T-cell (primary cell): ENCODE measurements at regions not wholly inside any gene's neighbourhood (a gene's known extent, or its start where the extent isn't known, plus 50 kb on each side); places are given as distances from the start of the nearest gene placed in this dataset.

ENCODE experiments used
- ATAC-seq, 4 experiments: fragments of 200-7000 bp in 3 of 4; fragments of 150-1000 bp in 1 of 4; cut with Tn5 transposase; replicated peaks in 1 of 4; 1 replicate in 3 of 4; 2 replicates in 1 of 4; pipeline ENCODE4 v1.10.0; 2021; ENCODE audit warnings: moderate library complexity in 3 of 4, mild to moderate bottlenecking in 2 of 4, moderate number of reproducible peaks in 1 of 4
- CTCF ChIA-PET, 2 donors: fragments of 300-600 bp; sonication (Branson Sonifier 250); formaldehyde crosslinking; loops; one replicate each; lab custom pipeline; 2022; ENCODE audit warnings: antibody characterized with exemption in 2 of 2; lab: Charles Lee
- POLR2A ChIA-PET, 2 donors: fragments of 300-600 bp; sonication (Branson Sonifier 250); formaldehyde crosslinking; loops; one replicate each; lab custom pipeline; 2022; ENCODE audit warnings: antibody characterized with exemption in 2 of 2; lab: Charles Lee
- DNase-seq, 35 experiments: peaks; one replicate each; pipeline versions ENCODE4 v3.0.0 to v3.0.0-alpha.2; 2013 to 2023
- H3K27ac ChIP-seq: one replicate; pipeline ENCODE4 v1.5.1; 2013; ENCODE audit warnings: low read length
- H3K27me3 ChIP-seq, 2 experiments: replicated peaks in 1 of 2; 1 replicate in 1 of 2; 2 replicates in 1 of 2; pipeline versions ENCODE4 v1.6.1 to v1.7.0; 2013; ENCODE audit warnings: low read length in 1 of 2, mixed read lengths in 1 of 2; ENCODE audit not compliant: control insufficient read depth in 2 of 2, insufficient read depth in 2 of 2; ENCODE audit errors: extremely low read depth in 1 of 2
- H3K36me3 ChIP-seq, 2 donors: 1 replicate in 1 of 2; 2 replicates in 1 of 2; pipeline versions ENCODE4 v1.6.1 to v1.7.0; 2013; ENCODE audit warnings: low read length in 1 of 2; ENCODE audit not compliant: control insufficient read depth in 2 of 2, insufficient read depth in 1 of 2; ENCODE audit errors: extremely low read depth in 1 of 2
- H3K4me1 ChIP-seq, 2 experiments: 1 replicate in 1 of 2; 2 replicates in 1 of 2; pipeline versions ENCODE4 v1.6.1 to v1.7.0; 2013; ENCODE audit warnings: low read length in 2 of 2, mixed read lengths in 1 of 2; ENCODE audit not compliant: insufficient read depth in 2 of 2, control insufficient read depth in 1 of 2; ENCODE audit errors: extremely low read depth in 1 of 2
- H3K4me3 ChIP-seq, 2 donors: 1 replicate in 1 of 2; 2 replicates in 1 of 2; pipeline versions ENCODE4 v1.5.1 to v1.7.0; 2013; ENCODE audit warnings: mild to moderate bottlenecking in 2 of 2, low read length in 1 of 2, moderate library complexity in 1 of 2; ENCODE audit not compliant: control insufficient read depth in 1 of 2; ENCODE audit errors: extremely low read depth in 1 of 2
- H3K9me3 ChIP-seq: 2 replicates; pipeline ENCODE4 v1.7.0; 2013
- H3K27ac Mint-ChIP-seq, 2 donors: one replicate each; pipeline ENCODE4 v1.8.0; 2020 to 2021; ENCODE audit warnings: mild to moderate bottlenecking in 2 of 2, mixed read lengths in 2 of 2
- H3K27me3 Mint-ChIP-seq, 2 donors: one replicate each; pipeline ENCODE4 v1.8.0; 2021 to 2022; ENCODE audit warnings: mixed read lengths in 2 of 2
- H3K36me3 Mint-ChIP-seq: one replicate; pipeline ENCODE4 v1.8.0; 2021; ENCODE audit warnings: mixed read lengths
- H3K4me1 Mint-ChIP-seq, 3 donors: one replicate each; pipeline ENCODE4 v1.8.0; 2020 to 2022; ENCODE audit warnings: mixed read lengths in 3 of 3, mild to moderate bottlenecking in 1 of 3
- H3K4me3 Mint-ChIP-seq, 3 donors: one replicate each; pipeline ENCODE4 v1.8.0; 2020 to 2022; ENCODE audit warnings: mild to moderate bottlenecking in 3 of 3, mixed read lengths in 3 of 3, moderate library complexity in 3 of 3
- H3K9me3 Mint-ChIP-seq, 3 donors: one replicate each; pipeline ENCODE4 v1.8.0; 2020 to 2022; ENCODE audit warnings: mixed read lengths in 3 of 3
- WGBS: methylation state at CpG from one replicate; pipeline ENCODE4 v1.1.5; 2013; ENCODE audit warnings: missing lambda C conversion rate; ENCODE audit not compliant: insufficient coverage; 5-methylcytosine and 5-hydroxymethylcytosine counted together

DNA sequence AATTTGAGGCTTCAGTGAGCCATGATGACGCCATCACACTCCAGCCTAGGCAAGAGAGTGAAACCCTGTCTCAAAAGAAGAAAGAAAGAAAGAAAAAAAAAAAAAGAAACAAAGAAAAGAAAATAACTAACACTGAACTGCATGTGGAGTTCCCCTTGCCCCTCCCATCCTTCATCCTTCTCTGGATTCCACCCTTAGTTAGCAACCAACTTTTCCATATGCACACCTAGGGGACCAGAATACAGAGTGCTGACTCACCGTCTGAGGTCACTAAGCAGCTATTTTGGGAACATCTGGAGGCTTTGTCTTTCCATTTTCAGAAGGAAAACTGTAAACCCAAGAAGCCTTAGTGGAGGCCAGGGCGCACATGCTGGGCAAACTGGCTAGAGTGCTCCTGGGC is 257.4 kb downstream of the MAFB start:
- no peak overlapping the region for H3K4me3 ChIP-seq
- no peak for ATAC-seq
- H3K36me3 ChIP-seq: no peaks in the 10 kb centered on the region
- no peak overlapping the region for H3K27ac ChIP-seq
- Mint-ChIP-seq H3K4me1 (no peaks in the 10 kb centered on the region), H3K27me3 (peaks cover 6% of the 10 kb centered on the region in 2 donors), H3K27ac (no peak overlapping the region), H3K4me3 (no peak overlapping the region), H3K9me3 (peaks cover 0 to 3% (median 0%) of the 10 kb centered on the region in 3 donors), H3K36me3 (no peaks in the 10 kb centered on the region)
- POLR2A ChIA-PET: no interaction called here
- H3K9me3 ChIP-seq: no peaks in the 10 kb centered on the region
- CTCF ChIA-PET: no interaction called here
- H3K27me3 ChIP-seq: peaks cover 0 to 9% of the 10 kb centered on the region in 2 experiments
- no peaks in the 10 kb centered on the region for H3K4me1 ChIP-seq
- 60% methylated on average over 2 of the region's 3 CpGs for WGBS
- no peak for DNase-seq

DNA sequence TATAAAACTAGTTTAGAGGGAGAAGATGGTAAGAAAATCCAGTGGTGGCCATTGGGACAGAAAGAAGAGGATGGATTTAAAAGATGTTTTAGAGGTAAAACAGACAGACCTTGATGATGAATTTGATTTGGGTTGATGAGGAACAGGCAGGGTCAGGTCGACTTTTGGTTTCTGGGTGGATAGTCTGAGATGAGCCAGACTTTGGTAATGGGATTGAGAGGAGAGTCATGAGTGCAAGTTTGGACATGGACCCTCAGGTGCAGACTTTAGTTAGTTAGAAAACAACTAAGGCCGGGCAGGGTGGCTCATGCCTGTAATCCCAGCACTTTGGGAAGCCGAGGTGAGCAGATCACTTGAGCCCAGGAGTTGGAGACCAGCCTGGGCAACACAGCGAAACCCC is 257.9 kb downstream of the MAFB start:
- ATAC-seq: no peak
- Mint-ChIP-seq H3K36me3 (no peaks in the 10 kb centered on the region), H3K4me1 (no peaks in the 10 kb centered on the region), H3K9me3 (peaks cover 0 to 3% (median 0%) of the 10 kb centered on the region in 3 donors), H3K4me3 (no peak overlapping the region), H3K27ac (no peak overlapping the region), H3K27me3 (peaks cover 6% of the 10 kb centered on the region in 2 donors)
- DNase-seq: no peak
- ChIA-PET CTCF (no interaction called here), POLR2A (no interaction called here)
- H3K36me3 ChIP-seq: no peaks in the 10 kb centered on the region
- no peaks in the 10 kb centered on the region for H3K4me1 ChIP-seq
- peaks cover 0 to 9% of the 10 kb centered on the region in 2 experiments for H3K27me3 ChIP-seq
- H3K4me3 ChIP-seq: no peak overlapping the region
- WGBS: 51% methylated on average over 3 of the region's 4 CpGs
- H3K27ac ChIP-seq: no peak overlapping the region
- H3K9me3 ChIP-seq: no peaks in the 10 kb centered on the region

GRCh38 chr20:40427026-40427425 is 262.0 kb downstream of the MAFB start:
- Histone ChIP-seq H3K27ac (no peak overlapping the region), H3K27me3 (no peaks in the 10 kb centered on the region), H3K9me3 (no peaks in the 10 kb centered on the region), H3K4me3 (no peak overlapping the region), H3K4me1 (no peaks in the 10 kb centered on the region), H3K36me3 (no peaks in the 10 kb centered on the region)
- no peaks in the 10 kb centered on the region for H3K9me3 Mint-ChIP-seq
- CTCF ChIA-PET: no interaction called here
- WGBS: 75% methylated on average over 2 of the region's 4 CpGs
- POLR2A ChIA-PET: no interaction called here
- H3K4me1 Mint-ChIP-seq: no peaks in the 10 kb centered on the region
- no peak for DNase-seq
- peaks cover 6 to 12% of the 10 kb centered on the region in 2 donors for H3K27me3 Mint-ChIP-seq
- H3K4me3 Mint-ChIP-seq: no peak overlapping the region
- no peak for ATAC-seq
- no peaks in the 10 kb centered on the region for H3K36me3 Mint-ChIP-seq
- no peak overlapping the region for H3K27ac Mint-ChIP-seq

DNA sequence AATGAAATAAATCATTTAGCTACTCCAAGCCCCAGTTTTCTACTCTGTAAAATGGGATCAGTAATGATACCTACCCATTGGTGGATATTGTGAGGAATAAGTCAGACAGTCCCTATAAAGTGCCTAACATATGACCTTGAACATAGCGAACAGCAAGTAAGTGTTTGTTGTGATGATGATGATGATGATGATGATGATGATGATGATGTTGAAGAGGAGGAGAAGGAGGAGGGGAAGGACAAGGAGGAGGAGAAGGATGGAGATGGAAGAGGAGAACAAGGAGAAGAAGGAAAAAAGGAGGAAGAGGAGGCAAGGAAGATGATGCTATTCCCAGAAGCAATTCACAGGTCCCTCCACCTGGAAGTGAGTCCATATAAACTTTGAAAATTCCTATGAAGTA is 264.3 kb downstream of the MAFB start:
- no peak overlapping the region for H3K4me3 ChIP-seq
- H3K4me1 Mint-ChIP-seq: no peaks in the 10 kb centered on the region
- CTCF ChIA-PET: no interaction called here
- H3K27me3 Mint-ChIP-seq: peaks cover 0 to 5% of the 10 kb centered on the region in 2 donors
- H3K4me3 Mint-ChIP-seq: no peak overlapping the region
- H3K27ac ChIP-seq: no peak overlapping the region
- H3K9me3 Mint-ChIP-seq: no peaks in the 10 kb centered on the region
- no peaks in the 10 kb centered on the region for H3K36me3 Mint-ChIP-seq
- no peaks in the 10 kb centered on the region for H3K9me3 ChIP-seq
- ATAC-seq: no peak
- H3K36me3 ChIP-seq: no peaks in the 10 kb centered on the region
- DNase-seq: no peak
- WGBS: 89% methylated on average over 1 of the region's 1 CpG
- H3K4me1 ChIP-seq: no peaks in the 10 kb centered on the region
- POLR2A ChIA-PET: no interaction called here
- H3K27me3 ChIP-seq: no peaks in the 10 kb centered on the region
- no peak overlapping the region for H3K27ac Mint-ChIP-seq

DNA sequence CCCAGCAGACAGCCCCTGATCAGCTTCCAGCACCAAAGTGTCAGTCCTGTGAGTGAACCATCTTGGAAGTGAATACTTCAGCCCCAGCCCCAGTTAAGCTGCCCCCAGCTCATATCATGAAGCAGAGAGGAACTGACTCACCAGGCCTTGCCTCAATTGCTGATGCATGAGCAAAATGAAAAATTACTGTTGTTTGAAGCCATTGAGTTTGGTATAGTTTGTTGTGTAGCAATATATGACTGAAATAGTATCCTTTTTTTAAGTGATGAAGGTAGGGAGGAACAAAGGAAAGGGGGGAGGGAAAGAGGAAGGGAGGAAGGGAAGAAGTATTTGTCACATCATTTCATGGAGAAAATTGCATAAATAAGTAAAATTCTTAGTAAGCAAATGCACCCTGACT is 266.4 kb downstream of the MAFB start:
- Histone ChIP-seq H3K36me3 (no peaks in the 10 kb centered on the region), H3K4me1 (no peaks in the 10 kb centered on the region), H3K27me3 (no peaks in the 10 kb centered on the region), H3K27ac (no peak overlapping the region), H3K9me3 (no peaks in the 10 kb centered on the region), H3K4me3 (no peak overlapping the region)
- CTCF ChIA-PET: no interaction called here
- Mint-ChIP-seq H3K4me3 (no peak overlapping the region), H3K9me3 (no peaks in the 10 kb centered on the region), H3K27me3 (peaks cover 0 to 5% of the 10 kb centered on the region in 2 donors), H3K27ac (no peak overlapping the region), H3K36me3 (no peaks in the 10 kb centered on the region), H3K4me1 (no peaks in the 10 kb centered on the region)
- no peak for ATAC-seq
- POLR2A ChIA-PET: no interaction called here
- DNase-seq: no peak

GRCh38 chr20:40416274-40416673 is 272.8 kb downstream of the MAFB start:
- Histone ChIP-seq H3K36me3 (no peaks in the 10 kb centered on the region), H3K4me1 (no peaks in the 10 kb centered on the region), H3K27ac (no peak overlapping the region), H3K27me3 (no peaks in the 10 kb centered on the region), H3K9me3 (no peaks in the 10 kb centered on the region), H3K4me3 (no peak overlapping the region)
- H3K4me1 Mint-ChIP-seq: no peaks in the 10 kb centered on the region
- no peak overlapping the region for H3K4me3 Mint-ChIP-seq
- no CpG with 5 or more reads among the region's 1 CpG for WGBS
- H3K27me3 Mint-ChIP-seq: peaks cover 0 to 4% of the 10 kb centered on the region in 2 donors
- CTCF ChIA-PET: no interaction called here
- H3K27ac Mint-ChIP-seq: no peak overlapping the region
- DNase-seq (no peak), ATAC-seq (no peak)
- POLR2A ChIA-PET: no interaction called here
- H3K9me3 Mint-ChIP-seq: peaks cover 0 to 6% (median 0%) of the 10 kb centered on the region in 3 donors
- H3K36me3 Mint-ChIP-seq: no peaks in the 10 kb centered on the region
